NCI-H1694 treated with DMSO at 0.1 percent for 48 hours (cell line): ENCODE measurements at regions not wholly inside any gene's neighbourhood (a gene's known extent, or its start where the extent isn't known, plus 50 kb on each side); places are given as distances from the start of the nearest gene placed in this dataset.
"Not testable (repeated sequence)": the region's sequence is repeated elsewhere in the genome, so short reads cannot be mapped to it uniquely, and the experiment has no call there.

Experiments
- DNase-seq: peaks from one replicate; lab custom pipeline; 2025; lab: John Stamatoyannopoulos, UW

DNA sequence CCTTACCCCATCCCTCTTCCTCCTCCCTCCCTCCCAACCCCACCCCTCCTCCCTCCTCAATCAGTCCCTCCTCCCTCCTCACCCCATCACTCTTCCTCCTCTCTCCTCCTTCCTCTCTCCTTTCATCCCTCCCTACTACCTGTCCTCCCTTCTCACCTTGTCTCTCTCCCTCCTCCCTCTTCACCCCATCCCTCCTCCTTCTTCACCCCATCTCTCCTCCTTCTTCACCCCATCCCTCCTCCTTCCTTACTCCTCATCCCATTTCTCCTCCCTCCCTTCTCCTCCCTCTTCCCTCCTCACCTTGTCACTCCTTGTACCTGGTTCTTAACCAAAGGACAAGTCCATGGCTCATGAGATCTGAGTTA is 222.4 kb downstream of the TTLL2 start:
- DNase-seq = no peak

GRCh38 chr6:167547751-167548150 is 222.9 kb downstream of the TTLL2 start:
- no peak for DNase-seq

DNA sequence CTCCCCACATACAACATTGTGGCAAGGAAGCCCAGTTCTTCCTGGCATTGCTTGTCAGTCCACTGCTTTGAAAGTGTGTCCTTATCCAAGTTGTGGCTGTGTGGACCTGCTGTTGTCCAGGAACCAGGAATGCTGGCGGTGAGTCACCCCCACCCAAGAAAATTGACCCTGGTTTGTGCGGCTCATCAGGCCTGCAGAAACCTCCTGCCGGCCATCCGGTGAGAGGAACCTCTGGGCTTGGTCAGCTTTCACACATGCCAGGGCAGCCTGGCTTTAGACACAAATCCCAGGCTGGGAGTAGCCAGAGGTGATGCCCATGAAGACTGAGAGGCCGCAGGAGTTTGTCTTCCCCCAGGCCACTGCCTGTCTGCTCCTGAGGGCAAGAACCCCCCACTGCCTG is 223.6 kb downstream of the TTLL2 start:
- DNase-seq = no peak

DNA sequence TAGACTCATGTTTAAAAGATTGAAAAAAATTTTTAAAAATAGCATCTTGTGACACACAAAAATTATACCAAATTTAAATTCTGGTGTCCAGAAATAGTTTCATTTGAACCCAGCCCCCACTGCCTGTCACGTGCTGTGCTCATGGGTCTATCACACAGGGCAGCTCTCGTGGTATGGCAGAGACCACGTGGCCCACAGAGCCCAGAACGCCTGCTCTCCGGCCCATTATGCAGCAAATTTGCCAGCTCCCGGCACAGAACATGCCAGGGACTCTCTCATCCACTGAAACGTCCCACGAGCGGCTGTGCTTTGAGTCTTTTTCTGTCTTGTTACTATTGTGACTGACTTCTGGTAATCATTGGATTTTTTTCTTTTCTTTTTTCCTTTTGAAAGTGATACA is 224.3 kb downstream of the TTLL2 start:
- DNase-seq = no peak

GRCh38 chr6:167550941-167551627 is 226.2 kb downstream of the TTLL2 start:
- no peak for DNase-seq

DNA sequence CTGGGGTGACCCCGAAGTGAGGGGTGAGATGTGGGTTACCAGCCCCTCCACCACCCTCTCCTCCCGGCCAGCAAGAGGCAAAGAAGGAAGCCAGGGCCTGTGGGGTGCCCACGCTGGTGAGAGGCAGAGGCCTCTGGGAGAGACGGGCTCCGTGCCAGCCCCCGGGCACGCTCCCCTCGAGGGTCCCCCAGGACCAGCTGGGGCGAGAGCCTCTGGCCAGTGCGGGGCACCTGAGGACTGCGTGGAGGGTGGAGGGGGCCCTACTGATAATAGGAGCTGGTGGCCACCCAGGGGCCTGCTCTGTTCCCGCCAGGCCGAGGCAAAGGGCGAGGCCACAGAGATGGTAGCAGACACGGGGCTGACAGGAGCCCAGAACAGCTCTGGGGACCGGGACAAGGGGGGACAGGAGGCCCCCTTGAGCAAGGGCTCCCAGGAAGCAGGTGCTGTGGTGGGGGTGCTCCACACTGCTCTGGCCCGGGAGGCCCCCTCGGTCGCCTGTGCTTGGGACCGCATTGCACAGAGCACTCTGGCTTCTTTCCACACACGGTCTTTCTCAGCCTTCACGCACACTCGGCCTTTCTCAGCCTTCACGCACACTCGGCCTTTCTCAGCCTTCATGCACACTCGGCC is 226.9 kb downstream of the TTLL2 start:
- no peak for DNase-seq

GRCh38 chr6:167552258-167552630 is 227.4 kb downstream of the TTLL2 start:
- no peak for DNase-seq

- no peak for DNase-seq
Measured at GRCh38 chr6:167552961-167553735, 228.3 kb downstream of the TTLL2 start.

DNA sequence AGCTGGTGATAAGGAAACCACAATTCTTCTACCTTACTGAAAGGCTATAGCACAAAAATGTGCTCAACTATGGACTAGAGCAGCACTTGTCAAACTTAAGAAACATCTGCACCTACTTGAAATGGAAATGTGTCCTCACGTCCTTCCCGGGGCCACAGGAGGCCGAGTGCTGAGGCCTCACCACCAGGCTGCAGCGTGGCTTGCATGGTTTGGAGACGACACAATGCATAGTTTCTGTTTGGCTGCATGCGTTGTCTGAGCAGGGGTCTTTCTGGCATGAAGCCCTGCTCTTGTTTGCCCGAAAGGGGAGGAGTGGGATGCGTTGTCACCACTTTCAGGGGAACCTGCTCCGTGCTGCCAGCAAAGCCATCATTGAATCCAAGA is 228.8 kb downstream of the TTLL2 start:
- DNase-seq = no peak

GRCh38 chr6:167554854-167555253 is 230.0 kb downstream of the TTLL2 start:
- no peak for DNase-seq

GRCh38 chr6:167555836-167556235 is 230.9 kb downstream of the TTLL2 start:
- no peak for DNase-seq

- no peak for DNase-seq
Measured at GRCh38 chr6:167557675-167558074, 232.8 kb downstream of the TTLL2 start.

DNA sequence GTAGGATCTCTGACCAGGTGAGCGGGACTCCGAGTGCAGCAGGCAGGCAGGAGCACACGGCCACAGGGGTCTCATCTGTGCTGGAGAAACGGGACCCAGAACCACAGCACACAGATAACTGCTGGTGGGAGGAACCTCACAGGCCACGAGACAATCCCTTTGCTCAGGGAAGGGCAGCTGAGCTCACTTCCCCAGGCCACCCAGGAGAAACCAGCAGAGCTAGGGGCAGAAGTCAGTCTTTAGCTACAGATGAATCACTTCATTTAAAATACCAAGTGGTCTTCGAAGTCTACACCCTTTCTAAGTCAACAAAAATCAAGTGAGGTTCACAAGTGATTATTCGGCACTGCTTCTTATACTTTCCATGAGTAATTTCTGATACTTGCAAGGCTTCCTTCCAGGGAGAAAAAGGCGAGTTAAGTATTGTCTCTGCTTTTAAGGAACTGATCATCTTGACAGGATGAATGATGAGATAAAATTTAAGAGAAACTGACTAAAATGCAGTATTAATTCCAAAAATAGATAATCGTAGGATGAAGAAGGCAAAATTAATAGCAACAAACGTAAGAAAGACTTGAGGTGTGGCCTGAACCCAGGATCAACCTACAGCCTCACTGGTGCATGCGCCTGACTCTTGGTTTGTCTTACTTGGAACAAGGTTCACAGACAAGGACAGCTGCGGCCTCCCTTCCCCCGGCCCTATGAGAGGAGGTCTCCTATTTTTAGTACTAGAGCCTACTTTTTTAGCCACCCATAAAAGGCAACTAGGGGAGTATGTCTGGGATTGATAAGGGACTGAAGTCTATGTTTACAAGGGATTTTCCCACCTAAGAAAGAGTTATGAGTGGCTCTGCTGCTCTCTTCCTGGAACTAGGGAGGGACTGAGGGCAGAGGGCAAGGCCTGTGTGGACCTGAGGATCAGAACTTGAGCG is 233.6 kb downstream of the TTLL2 start:
- DNase-seq = no peak

DNA sequence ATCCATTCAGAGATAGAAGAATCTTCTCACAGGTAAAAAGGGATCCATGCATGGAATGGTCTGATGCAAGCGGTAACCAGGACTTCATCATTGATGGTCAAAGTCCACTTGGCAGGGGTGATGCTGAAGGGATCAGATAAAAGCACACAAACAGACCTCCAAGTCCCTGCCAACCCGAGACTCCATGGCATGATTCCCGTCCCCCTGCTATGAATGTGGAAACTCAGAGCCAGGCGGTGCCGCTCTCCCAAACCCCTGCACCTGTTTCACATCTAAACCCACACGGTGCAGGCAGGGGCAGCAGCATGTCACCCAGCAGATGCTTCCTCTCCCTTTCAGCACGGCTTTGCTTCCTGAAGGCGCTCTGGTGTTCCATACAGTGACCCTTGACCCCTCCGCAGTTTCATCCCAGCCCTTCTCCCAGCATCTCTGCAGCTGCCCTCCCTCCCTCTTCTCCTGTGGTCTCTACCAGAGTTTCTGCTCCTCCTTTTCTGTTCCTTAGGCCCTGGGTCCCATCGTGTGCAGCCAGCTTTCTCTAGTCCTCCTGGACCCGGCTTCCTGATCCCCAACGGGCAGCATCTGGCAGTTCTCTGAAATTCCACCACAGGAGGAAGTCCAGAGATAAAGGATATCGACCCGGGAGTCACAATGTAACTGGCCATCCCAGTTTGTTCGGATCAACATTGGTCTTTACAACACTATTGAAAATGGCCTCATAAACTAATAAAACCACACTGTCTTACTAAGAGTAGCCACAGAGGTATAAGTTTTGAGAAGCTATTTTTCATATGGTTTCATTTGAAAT is 235.0 kb downstream of the TTLL2 start:
- DNase-seq = no peak

GRCh38 chr6:167560673-167561569 is 236.0 kb downstream of the TTLL2 start:
- no peak for DNase-seq

GRCh38 chr6:167562862-167563261 is 238.0 kb downstream of the TTLL2 start:
- DNase-seq = not testable (repeated sequence)

- no peak for DNase-seq
Measured at GRCh38 chr6:167564416-167565250, 239.7 kb downstream of the TTLL2 start.

- no peak for DNase-seq
Measured at GRCh38 chr6:167565388-167565787, 240.5 kb downstream of the TTLL2 start.

- DNase-seq = no peak
Measured at GRCh38 chr6:167565884-167566599, 241.2 kb downstream of the TTLL2 start.
